GM18873 (cell line): ENCODE measurements at regions not wholly inside any gene's neighbourhood (a gene's known extent, or its start where the extent isn't known, plus 50 kb on each side); places are given as distances from the start of the nearest gene placed in this dataset.

Experiments used
- ATAC-seq: cut with Tn5 transposase; IDR thresholded peaks from one replicate; pipeline ENCODE4 v1.9.1; 2021; ENCODE audit warnings: mild to moderate bottlenecking, moderate library complexity, moderate number of reproducible peaks; ENCODE audit not compliant: unreplicated experiment, low FRiP score

- ATAC-seq: no peak
These were observed 537.3 kb upstream of the TGFBR2 start for GRCh38 chr3:30069056-30069455.

- no peak for ATAC-seq
These were observed 533.4 kb upstream of the TGFBR2 start for GRCh38 chr3:30073040-30073439.

GRCh38 chr3:30073622-30074021 lies 532.8 kb upstream of the TGFBR2 start:
- no peak for ATAC-seq

- no peak for ATAC-seq
These were observed 530.9 kb upstream of the TGFBR2 start for GRCh38 chr3:30075514-30075913.

GRCh38 chr3:30076899-30077298 lies 529.5 kb upstream of the TGFBR2 start:
- ATAC-seq: no peak

- no peak for ATAC-seq
These were observed 528.7 kb upstream of the TGFBR2 start for GRCh38 chr3:30077746-30078145.

- ATAC-seq: no peak
These were observed 527.7 kb upstream of the TGFBR2 start for GRCh38 chr3:30078736-30079135.

- no peak for ATAC-seq
These were observed 524.5 kb upstream of the TGFBR2 start for GRCh38 chr3:30081904-30082303.

GRCh38 chr3:30082652-30083051 lies 523.7 kb upstream of the TGFBR2 start:
- no peak for ATAC-seq

- no peak for ATAC-seq
These were observed 523.1 kb upstream of the TGFBR2 start for GRCh38 chr3:30083315-30083714.

- ATAC-seq: no peak
These were observed 522.1 kb upstream of the TGFBR2 start for GRCh38 chr3:30084316-30084715.

GRCh38 chr3:30084971-30085403 lies 521.4 kb upstream of the TGFBR2 start:
- ATAC-seq: no peak

- no peak for ATAC-seq
These were observed 520.9 kb upstream of the TGFBR2 start for GRCh38 chr3:30085486-30085885.

GRCh38 chr3:30091686-30092085 lies 514.7 kb upstream of the TGFBR2 start:
- no peak for ATAC-seq

- ATAC-seq: no peak
These were observed 509.3 kb upstream of the TGFBR2 start for GRCh38 chr3:30097022-30097650.

GRCh38 chr3:30098243-30098642 lies 508.2 kb upstream of the TGFBR2 start:
- no peak for ATAC-seq

GRCh38 chr3:30098653-30099455 lies 507.5 kb upstream of the TGFBR2 start:
- no peak for ATAC-seq

GRCh38 chr3:30102356-30102755 lies 504.0 kb upstream of the TGFBR2 start:
- ATAC-seq: no peak

GRCh38 chr3:30103186-30103585 lies 503.2 kb upstream of the TGFBR2 start:
- no peak for ATAC-seq

GRCh38 chr3:30107531-30107930 lies 498.9 kb upstream of the TGFBR2 start:
- ATAC-seq: no peak

GRCh38 chr3:30112411-30112810 lies 494.0 kb upstream of the TGFBR2 start:
- no peak for ATAC-seq

GRCh38 chr3:30112902-30113484 lies 493.4 kb upstream of the TGFBR2 start:
- ATAC-seq: no peak
